HG03039 (cell line): ENCODE measurements at regions not wholly inside any gene's neighbourhood (a gene's known extent, or its start where the extent isn't known, plus 50 kb on each side); places are given as distances from the start of the nearest gene placed in this dataset.

Experiments
- ATAC-seq: cut with Tn5 transposase; IDR thresholded peaks from one replicate; pipeline ENCODE4 v1.9.1; 2021; ENCODE audit warnings: mild to moderate bottlenecking, moderate library complexity; ENCODE audit not compliant: unreplicated experiment

DNA sequence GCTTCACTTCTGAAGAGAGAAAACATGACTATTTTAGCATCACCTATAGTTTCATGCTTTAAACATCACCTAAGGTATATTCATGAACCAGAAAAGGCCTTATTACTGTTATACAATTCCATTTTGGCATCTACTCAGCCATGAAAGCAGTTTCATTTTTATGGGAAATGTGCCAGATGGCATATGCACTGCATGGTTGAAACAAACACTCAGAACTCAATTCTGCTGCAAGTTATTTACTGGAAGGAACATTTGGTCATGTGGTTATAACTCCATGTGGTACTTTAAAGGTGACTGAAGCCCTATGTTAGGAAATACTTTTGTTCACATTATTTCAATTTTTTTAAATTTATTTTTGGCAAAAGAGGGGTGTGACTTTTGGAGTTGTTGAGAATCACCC lies 287.5 kb upstream of the CRIM1 start:
- no peak for ATAC-seq

DNA sequence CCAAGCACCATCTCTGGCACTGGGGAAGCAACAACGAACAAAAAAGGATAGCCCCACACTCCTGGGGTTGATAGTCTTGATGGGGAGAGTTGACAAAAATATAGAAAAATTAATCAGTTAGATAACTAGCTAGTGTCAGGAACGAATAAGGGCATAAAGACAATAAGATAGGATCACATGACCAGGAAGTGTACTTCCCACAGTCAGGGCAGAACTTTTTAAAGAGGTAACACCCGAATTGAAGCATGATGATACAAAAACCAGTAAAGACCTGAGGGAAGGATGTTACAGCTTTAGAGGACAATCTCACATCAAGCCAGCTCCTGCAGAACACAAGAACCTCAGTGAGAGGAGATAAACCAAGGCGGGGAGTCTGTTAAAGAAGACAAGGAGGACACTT lies 295.4 kb upstream of the CRIM1 start:
- ATAC-seq, result no peak

DNA sequence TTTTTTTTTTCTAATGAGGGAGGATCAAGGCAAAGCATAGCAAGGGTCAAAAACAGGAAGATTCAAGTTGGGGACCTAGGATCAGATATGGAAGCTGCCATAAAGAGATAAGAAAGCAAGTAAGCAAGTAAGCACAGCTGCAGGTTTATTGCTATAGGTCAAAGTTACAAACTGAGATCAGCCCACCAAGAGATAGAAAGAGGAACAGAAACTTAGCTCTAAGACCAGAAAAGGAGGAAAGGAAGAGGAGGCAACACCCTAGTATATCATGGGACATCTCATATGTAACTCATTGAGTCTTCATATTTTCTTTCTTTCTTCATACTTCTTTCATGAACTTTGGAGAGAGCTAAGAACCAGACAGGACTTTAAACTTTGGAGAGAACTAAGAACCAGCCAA lies 295.9 kb upstream of the CRIM1 start:
- peak; percentile 100 for ATAC-seq

DNA sequence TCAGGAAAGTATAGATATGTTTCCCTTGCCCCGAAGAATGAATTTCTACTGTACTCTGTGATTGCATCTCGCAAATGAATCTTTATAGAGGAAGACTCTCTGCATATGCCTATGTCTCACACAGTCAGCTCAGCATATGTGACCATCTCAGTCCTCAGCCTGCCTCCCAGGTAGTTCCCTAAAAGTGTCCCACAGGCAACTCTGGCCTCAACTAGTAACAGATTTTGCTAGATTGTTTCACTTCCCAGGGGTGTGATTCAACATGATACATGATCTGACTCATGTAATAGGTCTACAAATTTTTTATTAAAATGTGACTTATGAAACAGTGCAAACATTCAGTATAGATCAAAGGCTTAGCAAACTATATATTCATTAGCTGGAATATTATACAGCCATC lies 296.6 kb upstream of the CRIM1 start:
- ATAC-seq, result no peak

DNA sequence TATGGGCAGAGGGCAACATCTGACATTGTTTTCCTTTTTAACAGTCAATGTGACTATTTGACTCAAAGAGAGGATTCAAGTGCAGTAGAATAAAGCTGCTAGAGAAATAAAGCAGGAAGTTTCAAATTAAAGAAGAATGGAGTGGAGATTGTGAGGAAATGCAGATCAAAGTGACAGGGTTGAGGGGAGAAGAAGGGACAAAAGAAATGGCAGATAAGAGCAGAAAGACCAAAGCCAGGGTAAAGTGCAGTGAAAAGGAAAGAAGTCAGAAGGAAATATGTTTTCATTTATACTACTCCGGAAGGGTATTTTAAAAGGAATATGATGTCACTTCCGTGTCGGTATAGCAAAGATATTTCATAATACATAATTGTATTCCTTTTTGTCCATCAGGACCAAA lies 297.5 kb upstream of the CRIM1 start:
- no peak for ATAC-seq

DNA sequence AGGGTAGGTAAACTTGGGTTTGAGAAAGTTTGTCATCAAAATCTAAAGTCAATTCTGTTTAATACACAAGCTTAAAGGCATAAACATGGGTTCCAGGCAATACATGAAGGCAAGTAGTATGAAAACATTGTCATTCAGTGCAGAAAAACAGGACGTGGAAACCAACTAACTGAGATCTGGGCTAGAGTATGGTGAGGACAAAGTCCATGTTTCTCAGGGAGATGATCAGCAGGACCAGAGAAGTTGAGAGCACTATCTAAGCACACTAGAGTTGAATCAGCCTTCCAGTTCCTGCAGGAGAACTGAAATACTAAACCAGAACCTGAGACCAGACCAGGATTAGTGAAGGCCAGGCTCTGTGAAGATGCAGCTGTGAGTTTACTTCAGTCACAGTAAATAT lies 302.8 kb upstream of the CRIM1 start:
- ATAC-seq, result no peak

DNA sequence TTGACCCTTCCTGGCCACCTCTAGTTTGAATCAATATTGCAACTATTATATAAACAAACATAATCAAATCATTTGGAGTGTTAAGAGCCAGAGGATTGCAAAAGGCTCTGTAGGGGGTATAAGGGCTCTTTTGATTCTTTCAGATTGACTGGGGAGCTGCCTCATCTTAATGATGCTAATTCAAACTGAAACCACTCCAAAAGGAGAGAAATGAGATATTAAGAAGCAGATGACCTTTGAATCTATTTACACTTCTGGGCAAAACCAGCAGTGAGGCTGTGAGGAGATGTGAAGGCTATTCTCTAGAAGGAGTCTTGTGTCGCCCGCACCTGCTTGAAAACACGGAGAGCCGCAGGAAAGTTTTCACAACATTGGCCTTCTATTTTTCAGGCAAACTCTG lies 311.2 kb upstream of the CRIM1 start:
- peak; percentile 58 for ATAC-seq

DNA sequence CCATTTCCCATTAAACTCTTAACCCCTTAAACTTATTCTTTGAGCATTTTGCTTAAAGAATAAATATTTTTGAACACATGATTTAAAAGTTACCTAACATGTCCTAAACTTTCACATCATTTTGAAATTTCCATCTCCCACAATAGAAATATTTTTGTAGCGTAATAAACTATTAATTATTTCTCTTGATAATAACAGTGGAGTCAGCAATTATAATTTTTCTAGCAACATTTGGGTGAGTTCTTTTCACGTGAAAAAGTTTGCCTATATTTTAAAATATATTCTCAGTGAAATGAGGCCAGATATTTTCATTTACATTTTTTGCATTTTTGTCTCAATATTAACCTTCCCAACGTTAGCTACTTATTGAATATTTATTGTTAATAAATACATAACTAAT lies 320.4 kb upstream of the CRIM1 start:
- no peak for ATAC-seq

DNA sequence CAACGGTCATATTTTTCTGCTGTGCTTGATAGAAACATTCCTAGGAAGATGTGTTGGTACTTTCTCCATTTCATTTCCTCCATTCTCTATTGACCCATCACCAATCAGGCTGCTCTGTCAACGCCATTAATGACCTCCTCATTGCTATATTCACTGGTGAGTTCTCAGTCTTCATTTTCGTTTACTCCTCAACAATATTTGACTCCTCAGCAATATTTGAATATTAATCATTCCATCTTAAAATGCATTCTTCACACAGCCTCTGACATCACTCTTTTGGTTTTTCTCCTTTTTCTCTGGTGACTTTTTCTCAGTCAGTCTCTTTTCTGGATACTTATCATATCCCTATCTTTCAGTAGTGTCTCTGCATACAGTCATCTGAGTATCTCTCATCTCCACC lies 323.5 kb upstream of the CRIM1 start:
- no peak for ATAC-seq

DNA sequence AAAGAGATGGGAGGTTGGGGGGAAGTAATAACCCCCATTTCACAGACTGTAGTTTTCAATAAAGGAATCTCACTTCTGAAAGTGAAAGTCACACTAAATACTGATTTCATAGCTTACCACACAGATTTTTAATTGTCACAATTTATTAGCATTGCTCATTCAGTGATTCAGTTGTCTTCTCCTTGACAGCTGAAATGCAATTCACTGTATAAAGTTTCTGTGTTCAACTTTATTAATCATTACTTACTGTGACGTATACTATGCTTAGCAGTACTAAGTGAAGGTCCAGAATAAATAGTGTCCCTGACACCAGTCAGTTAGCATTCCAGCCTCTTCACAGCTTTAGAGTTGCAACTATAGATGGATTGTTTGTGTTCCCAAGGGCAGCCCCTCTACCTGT lies 324.1 kb upstream of the CRIM1 start:
- no peak for ATAC-seq

DNA sequence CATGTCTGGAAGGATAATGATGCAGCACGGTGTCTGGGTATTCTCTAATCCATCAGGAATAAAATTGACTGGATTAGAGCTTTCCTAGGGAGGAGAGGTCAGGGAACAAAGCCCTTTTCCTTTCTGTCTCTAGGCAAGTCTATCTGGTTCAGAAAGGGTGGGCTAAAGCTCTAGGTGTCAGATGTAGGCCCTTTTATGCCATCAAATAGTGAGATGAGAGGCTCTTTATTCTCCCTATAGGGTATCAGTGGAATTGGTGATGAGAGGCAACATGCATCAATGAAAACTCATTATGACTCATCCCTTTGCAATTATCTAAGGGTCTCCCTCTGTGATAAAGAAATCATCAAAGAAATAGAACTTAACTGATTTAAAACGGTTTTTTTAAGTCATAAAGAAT lies 328.0 kb upstream of the CRIM1 start:
- no peak for ATAC-seq

DNA sequence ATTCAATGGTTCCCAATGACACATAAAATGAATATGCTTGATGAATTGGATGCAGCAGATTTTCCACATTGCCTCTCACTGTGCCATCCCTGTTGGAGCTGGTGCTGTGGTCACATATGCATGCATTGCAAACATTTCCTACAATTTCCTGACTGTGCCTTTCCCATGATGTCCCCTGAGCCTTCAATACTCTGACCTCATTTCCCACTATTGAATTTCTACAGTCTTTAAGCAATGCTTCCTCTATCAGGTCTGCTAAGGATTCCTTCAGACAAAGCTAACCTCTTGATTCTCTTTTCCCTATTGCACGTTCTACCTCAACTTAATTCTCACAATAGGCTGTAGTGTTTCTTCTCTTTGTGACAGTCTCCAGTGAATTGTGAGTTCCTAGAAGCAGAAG lies 342.5 kb upstream of the CRIM1 start:
- ATAC-seq, result no peak

DNA sequence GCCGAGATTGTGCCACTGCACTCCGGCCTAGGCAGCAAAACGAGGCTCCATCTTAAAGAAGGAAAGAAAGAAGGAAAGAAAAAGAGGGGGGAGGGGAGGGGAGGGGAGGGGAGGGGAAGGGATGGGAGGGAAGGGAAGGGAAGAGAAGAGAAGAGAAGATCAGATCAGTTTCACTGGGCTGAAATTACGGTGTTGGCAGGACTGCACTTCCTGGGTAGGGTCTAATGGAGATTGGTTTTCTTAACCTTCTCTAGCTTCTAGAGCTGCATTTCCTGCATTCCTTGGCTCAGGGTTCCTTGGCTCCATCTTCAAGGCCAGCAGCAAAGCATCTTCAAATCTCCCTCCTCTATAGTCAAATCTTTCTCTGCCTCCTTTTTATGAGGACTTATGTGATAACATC lies 349.1 kb upstream of the CRIM1 start:
- ATAC-seq, result no peak

DNA sequence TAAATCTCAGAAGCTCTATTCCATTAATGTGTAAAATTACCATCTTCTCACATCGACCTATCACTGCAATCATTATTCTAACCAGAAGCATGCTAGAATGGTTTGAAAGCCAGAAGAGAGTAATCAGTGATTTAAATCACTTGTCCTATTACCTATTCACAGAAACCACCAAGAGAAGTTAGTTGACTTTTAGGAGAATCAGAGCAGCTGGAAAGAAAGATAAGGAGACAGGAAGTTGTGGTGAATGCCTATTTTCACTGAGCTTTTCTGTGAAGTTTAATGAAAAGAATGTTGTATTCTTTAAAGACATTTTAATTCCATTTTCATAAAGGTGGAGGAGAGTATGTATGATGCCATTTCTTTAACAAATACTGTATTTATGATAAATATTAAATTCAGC lies 352.6 kb upstream of the CRIM1 start:
- no peak for ATAC-seq

DNA sequence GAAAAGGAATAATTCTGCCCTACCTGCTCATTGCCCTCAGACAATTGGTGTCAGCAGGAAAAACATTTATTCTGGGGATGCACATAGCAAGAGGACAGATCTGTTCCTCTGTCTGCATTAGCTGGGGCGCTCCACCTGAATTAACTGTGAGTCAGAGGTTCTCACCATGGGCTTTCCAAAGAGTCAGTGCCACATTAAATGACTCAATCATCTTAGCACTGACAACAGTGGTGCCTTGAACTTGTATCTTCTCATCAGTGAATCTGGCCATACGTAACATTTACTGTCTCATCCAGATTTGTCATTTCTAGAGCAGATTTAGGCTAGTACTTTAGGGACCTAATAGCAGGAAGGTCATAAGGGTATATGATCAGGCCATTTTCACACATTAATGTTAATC lies 358.1 kb upstream of the CRIM1 start:
- no peak for ATAC-seq

DNA sequence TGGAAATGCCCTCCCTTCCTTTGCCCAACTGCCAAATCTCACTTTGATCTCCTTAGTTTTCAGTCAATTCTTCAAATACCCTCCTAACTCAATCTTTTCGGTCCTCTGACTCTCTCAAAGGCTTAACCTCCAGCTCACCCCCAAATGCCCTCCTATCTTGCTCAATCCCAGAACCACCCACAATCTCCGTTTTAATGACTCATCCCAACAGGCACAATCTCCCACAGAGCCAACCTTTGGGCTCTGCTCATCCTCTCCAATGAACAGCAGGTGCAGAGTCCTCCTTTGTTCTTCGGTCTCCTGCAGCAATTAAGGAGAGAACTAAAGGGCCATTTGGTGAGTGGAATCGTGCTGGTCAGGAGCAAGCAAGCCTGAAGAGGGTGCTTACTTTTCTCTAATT lies 366.1 kb upstream of the CRIM1 start:
- no peak for ATAC-seq

DNA sequence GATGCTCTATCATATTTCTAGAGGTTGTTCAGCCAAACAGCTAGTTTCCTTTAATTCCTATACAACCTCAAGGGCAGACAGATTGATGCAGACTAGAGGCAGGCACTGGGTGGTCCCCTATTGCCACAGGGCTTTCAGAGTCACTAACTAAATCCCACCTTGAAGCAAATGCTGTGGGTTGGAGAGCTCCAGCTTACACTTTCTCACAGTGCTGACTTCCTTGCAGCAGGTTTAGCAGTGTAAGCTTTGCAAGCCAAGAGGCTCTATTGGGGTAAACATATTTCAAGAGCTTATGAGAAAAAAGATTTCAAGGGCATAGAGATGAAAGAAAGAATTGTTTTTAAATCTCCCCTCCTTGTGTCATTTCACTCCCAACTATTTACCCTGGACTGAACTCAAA lies 366.5 kb upstream of the CRIM1 start:
- no peak for ATAC-seq

DNA sequence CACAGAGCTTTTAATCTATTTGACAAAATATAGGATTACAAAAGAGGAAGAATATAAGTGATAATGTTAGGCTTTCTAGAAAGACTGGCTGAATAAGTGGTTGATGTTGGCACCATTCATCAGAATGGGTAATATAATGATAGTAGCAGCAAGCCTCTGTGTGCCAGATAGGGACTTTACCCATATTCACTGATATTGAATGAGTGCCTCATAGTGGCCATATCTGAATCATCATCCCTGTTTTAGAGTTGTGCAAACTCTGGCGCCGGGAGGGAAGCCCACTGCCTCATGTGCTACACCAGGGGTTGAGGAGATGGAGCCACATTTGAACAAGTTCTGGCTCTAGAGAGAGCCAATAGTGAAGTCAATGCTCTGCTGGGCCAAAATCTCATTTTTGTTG lies 368.7 kb upstream of the CRIM1 start:
- no peak for ATAC-seq

DNA sequence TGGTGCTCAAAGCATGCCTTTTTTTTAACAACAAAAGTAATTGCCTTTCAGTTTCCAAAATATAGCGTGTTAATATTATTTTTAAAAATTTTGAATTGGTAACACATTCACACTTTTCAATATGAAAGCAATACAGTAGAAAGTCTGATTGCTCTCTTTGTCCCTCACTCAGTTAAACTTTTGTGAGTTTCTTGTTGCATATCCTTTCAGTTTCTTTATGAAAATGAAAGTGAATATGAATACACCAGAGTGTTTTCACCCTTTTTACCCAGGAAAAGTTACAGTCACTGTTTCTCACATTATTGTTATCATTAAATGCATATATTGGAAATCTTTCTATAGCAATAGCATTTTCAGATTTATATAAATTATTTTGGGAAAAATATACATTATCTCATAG lies 377.4 kb upstream of the CRIM1 start:
- ATAC-seq, result peak; percentile 91

DNA sequence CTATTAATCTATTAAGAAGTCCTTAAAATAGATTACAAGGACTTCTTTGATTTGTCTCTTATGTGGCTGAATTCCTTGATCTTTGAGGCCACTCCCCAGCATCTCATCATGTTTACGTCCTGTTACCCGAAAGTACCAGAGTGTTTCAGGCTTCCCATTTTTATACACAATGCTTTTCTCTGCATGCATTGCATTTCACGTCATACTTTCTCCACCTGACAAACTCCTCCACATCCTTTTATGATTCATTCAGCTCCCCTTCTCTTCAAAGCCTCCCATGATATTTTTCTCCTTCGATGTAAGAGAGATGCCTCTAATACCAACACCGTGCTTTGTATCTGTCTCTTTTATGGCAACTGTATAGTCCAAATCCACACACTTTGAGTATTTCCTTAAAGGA lies 379.0 kb upstream of the CRIM1 start:
- no peak for ATAC-seq

DNA sequence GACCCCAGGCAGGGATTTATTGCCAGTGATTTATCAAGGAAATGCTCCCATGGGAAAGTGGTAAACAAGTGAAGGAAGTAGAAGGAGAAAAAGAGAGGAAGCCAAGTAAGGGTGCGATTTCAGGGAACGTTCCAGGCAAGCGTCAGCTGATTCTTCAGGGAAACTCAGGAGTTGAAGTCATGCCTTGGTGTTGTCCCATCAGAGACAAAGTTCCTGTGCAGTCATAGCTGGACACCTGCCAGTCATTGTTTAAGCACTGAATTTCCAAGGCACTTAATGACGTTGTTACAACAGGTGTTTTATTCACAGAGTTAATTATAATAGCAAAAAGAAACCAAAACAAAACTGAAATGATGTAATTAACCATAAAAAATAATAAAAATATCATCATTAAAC lies 381.8 kb upstream of the CRIM1 start:
- ATAC-seq, result peak; percentile 13

DNA sequence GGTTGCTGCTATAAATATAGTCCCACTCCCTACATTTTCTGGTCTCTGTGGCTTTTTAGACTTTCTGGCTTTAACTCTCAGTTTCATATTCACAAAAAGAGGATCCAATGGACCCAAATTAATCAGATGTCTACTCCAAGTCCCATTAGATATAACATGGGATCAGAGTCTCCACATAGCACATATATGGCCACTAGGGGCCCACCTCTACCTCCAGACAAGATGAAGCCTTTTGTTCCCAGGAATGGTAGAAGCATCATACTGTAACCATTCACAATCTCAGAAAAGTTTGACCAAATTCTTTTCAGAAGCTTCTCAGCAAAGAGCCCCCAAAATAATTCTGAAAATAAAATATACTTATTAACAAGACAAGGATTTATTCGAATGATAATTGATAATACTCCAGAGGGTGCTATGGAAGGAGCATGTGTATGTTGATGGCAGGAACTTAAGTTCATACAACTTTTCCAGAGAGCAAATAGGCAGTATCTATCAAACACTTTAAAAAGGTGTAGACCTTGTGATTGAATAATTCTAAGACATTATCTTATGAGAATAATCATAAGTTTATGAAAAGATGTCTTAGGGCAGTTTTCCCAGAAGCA lies 382.3 kb upstream of the CRIM1 start:
- ATAC-seq, result peak; percentile 83

DNA sequence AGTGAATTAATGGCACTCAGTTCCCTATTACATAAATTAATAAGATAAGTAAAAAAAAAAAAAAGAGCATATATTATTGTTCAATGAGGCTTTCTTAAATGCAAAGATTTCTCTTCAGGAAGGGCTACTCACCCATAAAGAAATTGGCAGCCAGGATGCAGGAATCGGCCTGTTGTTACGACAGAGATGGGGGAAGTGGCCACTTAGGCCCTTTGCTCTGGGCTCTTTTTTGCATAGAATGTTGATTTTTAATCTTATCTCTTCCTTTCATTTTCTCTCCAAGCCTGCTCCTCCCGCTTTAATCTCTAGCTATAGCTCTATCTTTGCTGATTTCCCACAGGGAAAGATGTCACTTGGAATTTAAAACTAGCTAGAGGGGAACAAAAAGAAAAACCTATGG lies 391.8 kb upstream of the CRIM1 start:
- no peak for ATAC-seq

DNA sequence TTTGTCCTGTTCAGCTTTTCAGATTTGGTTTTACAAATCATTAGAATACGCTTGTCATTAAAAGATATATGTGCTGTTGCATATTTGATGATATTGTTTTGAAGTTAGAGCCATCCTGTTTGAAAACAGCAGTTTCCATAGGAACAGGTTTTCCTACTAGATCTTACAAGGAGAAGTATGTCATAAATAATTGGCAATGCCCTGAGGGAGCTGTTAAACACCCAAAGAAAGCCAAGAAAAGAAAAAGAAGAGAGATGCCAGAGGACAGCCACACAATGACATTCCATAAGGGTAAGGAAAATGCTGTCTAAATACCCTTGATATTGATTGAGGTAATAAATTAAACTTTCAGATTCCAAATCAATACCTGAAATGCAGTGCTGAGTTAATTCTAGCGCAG lies 392.2 kb upstream of the CRIM1 start:
- no peak for ATAC-seq
